ENCODE measurements at regions not wholly inside any gene's neighbourhood (a gene's known extent, or its start where the extent isn't known, plus 50 kb on each side); places are given as distances from the start of the nearest gene placed in this dataset.
A peak's percentile ranks its signal among the peaks of the same experiment; 100 is the strongest.

GRCh38 chr10:47053081-47053798, 142.0 kb downstream of the PTPN20 start:
- DNase-seq (ENCODE audit: low read depth, low spot score): no peak

- no peak for DNase-seq (ENCODE audit: low read depth, low spot score)
These were observed 143.7 kb downstream of the PTPN20 start for GRCh38 chr10:47054974-47055373.

GRCh38 chr10:47055386-47056246, 144.4 kb downstream of the PTPN20 start:
- DNase-seq (ENCODE audit: low read depth, low spot score): no peak

- no peak for DNase-seq (ENCODE audit: low read depth, low spot score)
These were observed 145.0 kb downstream of the PTPN20 start for GRCh38 chr10:47056247-47056510.

- DNase-seq (ENCODE audit: low read depth, low spot score): no peak
These were observed 146.2 kb downstream of the PTPN20 start for GRCh38 chr10:47057471-47057870.

- DNase-seq (ENCODE audit: low read depth, low spot score): no peak
These were observed 146.9 kb downstream of the PTPN20 start for GRCh38 chr10:47058032-47058702.

- DNase-seq (ENCODE audit: low read depth, low spot score): no peak
These were observed 147.7 kb downstream of the PTPN20 start for GRCh38 chr10:47058961-47059391.

GRCh38 chr10:47059606-47060311, 148.5 kb downstream of the PTPN20 start:
- DNase-seq (ENCODE audit: low read depth, low spot score): no peak

GRCh38 chr10:47060356-47060755, 149.1 kb downstream of the PTPN20 start:
- no peak for DNase-seq (ENCODE audit: low read depth, low spot score)

GRCh38 chr10:47060993-47061500, 149.8 kb downstream of the PTPN20 start:
- DNase-seq (ENCODE audit: low read depth, low spot score): no peak

GRCh38 chr10:47061776-47062175, 150.5 kb downstream of the PTPN20 start:
- DNase-seq (ENCODE audit: low read depth, low spot score): no peak

GRCh38 chr10:47062441-47063200, 151.4 kb downstream of the PTPN20 start:
- DNase-seq (ENCODE audit: low read depth, low spot score): peak; percentile 19

GRCh38 chr10:47063858-47064257, 152.6 kb downstream of the PTPN20 start:
- no peak for DNase-seq (ENCODE audit: low read depth, low spot score)

- no peak for DNase-seq (ENCODE audit: low read depth, low spot score)
These were observed 154.7 kb downstream of the PTPN20 start for GRCh38 chr10:47065903-47066302.

GRCh38 chr10:47067949-47068940, 157.0 kb downstream of the PTPN20 start:
- DNase-seq (ENCODE audit: low read depth, low spot score): no peak

GRCh38 chr10:47070541-47070940, 159.3 kb downstream of the PTPN20 start:
- DNase-seq (ENCODE audit: low read depth, low spot score): no peak

- DNase-seq (ENCODE audit: low read depth, low spot score): no peak
These were observed 160.7 kb downstream of the PTPN20 start for GRCh38 chr10:47071891-47072290.

GRCh38 chr10:47073967-47074366, 162.7 kb downstream of the PTPN20 start:
- no peak for DNase-seq (ENCODE audit: low read depth, low spot score)

GRCh38 chr10:47076949-47077361, 165.7 kb downstream of the PTPN20 start:
- no peak for DNase-seq (ENCODE audit: low read depth, low spot score)

- no peak for DNase-seq (ENCODE audit: low read depth, low spot score)
These were observed 166.2 kb downstream of the PTPN20 start for GRCh38 chr10:47077386-47077785.
